GM18858 (cell line): ENCODE measurements at regions not wholly inside any gene's neighbourhood (a gene's known extent, or its start where the extent isn't known, plus 50 kb on each side); places are given as distances from the start of the nearest gene placed in this dataset.
"Not testable (repeated sequence)": the region's sequence is repeated elsewhere in the genome, so short reads cannot be mapped to it uniquely, and the experiment has no call there.

ENCODE experiments used
- ATAC-seq: cut with Tn5 transposase; IDR thresholded peaks from one replicate; pipeline ENCODE4 v1.9.1; 2021; ENCODE audit not compliant: unreplicated experiment

- no peak for ATAC-seq
Measured at GRCh38 chr14:48615618-48616017, 940.2 kb upstream of the MDGA2 start.

DNA sequence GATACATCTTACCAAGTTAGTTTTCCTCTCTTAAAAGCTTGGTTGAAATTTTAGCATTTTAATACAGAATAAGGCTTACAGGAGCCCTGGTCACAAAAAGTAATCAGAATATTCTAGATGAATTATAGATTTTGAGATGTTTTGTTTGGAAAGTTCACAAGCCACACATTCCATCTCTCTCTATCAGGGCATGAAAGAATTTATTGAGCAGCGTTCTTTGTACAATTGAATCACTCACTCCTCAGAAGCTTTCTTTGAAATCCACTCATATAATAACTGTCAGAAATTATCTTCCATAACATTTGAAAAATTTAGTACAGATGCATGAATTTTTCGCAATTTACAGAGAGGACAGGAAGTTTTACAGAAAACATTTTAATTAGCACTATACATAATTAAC lies 938.6 kb upstream of the MDGA2 start:
- ATAC-seq = no peak

DNA sequence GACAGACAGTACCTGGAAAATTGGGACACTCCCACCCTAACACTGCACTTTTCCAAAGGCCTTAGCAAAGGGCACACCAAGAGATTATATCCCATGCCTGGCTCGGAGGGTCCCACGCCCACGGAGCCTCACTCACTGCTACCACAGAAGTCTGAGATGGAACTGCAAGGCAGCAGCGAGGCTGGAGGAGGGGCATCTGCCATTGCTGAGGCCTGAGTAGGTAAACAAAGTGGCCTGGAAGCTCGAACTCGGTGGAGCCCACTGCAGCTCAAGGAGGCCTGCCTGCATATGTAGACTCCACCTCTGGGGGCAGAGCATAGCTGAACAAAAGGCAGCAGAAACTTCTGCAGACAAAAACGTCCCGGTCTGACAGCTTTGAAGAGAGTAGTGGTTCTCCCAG lies 931.6 kb upstream of the MDGA2 start:
- ATAC-seq = not testable (repeated sequence)

- no peak for ATAC-seq
Measured at GRCh38 chr14:48598458-48598857, 923.1 kb upstream of the MDGA2 start.

DNA sequence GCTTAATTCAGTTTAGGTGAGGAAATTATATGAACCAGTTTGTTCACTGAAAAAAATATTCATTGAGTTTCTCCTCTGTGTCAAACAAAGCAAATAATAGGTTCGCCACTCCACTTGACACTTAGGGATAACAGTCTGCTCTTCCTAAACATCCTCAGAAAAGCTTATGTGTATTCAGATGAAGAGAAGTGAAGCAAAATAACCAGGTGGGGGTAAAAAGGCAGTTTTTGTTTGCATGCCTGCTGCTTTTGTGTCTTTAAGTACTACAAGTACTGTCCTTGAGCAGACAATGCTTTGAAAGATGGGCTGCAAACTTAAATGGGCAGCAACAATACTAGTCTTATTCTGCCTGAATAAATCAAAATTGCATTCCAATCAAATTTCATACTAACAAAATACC lies 910.7 kb upstream of the MDGA2 start:
- no peak for ATAC-seq

- peak; percentile 78 for ATAC-seq
Measured at GRCh38 chr14:48584031-48584430, 908.6 kb upstream of the MDGA2 start.

GRCh38 chr14:48582938-48583337 lies 907.5 kb upstream of the MDGA2 start:
- ATAC-seq = no peak

DNA sequence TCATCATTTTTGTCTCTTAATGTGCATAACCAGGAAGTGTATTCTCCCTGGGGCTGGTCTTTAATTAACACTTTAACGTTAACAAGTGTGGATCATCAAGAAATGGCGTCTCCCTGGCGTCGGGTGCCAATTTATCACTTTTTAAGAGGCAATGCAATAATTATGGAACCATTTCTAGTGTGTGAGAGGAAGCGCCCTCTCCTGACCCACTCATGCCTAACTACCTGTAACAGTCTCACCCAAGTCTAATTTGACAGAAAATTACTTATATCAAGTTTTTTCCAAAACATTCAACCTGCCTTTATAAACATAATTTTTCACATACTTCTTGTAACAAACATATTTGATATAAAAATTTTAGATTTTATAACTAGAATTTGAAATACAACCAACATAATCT lies 905.3 kb upstream of the MDGA2 start:
- ATAC-seq = no peak

DNA sequence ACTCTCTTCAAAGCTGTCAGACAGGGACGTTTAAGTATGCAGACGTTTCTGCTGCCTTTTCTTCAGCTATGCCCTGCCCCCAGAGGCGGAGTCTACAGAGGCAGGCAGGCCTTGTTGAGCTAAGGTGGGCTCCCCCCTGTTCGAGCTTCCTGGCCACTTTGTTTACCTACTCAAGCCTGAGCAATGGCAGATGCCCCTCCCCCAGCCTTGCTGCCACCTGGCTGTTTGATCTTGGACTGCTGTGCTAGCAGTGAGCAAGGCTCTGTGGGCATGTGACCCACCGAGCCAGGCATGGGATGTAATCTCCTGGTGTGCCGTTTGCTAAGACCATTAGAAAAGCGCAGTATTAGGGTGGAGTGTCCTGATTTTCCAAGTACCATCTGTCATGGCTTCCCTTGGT lies 900.4 kb upstream of the MDGA2 start:
- ATAC-seq = no peak

GRCh38 chr14:48568688-48569087 lies 893.3 kb upstream of the MDGA2 start:
- no peak for ATAC-seq

DNA sequence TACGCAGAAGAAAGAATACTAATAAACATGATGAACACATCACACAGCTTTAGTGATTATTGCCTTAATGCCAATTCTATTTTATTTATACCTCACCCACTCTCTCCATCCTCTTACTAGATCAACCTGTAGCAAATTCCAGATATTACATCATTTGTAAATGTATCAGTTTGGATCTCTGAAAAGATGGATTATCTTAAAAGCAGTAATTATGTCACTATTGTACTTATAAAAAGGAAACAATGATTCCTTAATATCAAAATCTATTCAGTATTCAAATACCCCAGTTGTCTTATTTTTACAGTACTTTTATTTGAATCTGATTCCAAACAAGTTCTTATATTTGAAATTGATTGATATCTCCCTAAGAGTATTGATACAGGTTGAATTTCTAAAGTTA lies 892.8 kb upstream of the MDGA2 start:
- no peak for ATAC-seq

DNA sequence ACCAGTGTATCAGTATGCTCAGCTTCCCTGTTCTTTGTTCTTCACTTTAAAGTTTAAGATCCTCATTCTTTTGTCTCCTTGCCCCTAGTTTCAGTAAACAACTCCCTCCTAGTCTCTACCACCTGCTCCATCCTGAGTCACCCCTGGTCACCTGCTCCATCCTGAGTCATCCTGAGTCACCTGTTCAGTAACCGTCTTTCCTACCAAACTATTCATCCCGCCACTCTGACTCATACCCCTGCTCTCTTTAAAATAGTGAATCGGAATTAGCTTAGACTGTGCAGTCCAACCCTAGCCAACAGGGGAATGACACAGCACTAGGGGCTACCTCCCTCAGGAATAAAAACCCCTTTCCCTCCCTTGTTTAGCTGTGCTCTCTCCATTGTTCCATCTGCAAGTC lies 888.1 kb upstream of the MDGA2 start:
- ATAC-seq = no peak

GRCh38 chr14:48561438-48561837 lies 886.0 kb upstream of the MDGA2 start:
- not testable (repeated sequence) for ATAC-seq

DNA sequence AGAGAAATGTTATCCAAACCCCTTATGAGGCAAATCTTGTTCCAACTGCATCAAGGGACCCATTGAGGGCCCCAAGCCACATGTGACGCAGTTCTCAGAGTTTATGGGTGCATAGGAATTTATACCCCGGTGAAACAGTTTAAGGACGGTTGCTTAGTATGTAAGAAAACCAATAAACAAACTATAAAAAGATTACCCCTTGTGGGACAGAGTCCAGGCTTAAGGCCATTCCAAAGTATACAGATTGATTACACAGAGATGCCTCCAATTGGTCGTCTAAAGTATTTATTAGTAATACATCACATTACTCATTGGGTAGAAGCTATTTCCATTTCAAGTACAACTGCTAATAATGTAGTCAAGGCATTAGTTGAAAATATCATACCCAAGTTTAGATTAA lies 885.0 kb upstream of the MDGA2 start:
- no peak for ATAC-seq

DNA sequence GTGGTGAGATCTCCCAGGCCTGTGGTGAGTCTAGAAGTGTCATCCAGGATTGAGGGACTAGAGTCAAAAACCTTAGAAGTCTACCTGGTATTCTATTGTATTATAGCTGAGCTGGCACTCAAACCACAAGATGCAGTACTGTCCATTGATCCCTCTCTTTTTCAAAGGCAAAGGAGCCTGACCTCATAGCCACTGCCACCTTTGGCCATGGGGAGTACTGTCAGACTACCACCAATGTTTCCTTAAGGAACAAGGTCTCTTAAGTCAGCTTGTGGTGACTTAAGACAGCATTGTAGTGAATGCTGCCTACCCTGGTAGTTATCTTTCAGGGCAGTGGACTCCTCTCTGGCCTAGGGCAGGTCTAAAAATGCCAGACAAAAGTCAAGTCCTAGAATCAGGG lies 878.0 kb upstream of the MDGA2 start:
- no peak for ATAC-seq

- no peak for ATAC-seq
Measured at GRCh38 chr14:48546996-48547395, 871.6 kb upstream of the MDGA2 start.

DNA sequence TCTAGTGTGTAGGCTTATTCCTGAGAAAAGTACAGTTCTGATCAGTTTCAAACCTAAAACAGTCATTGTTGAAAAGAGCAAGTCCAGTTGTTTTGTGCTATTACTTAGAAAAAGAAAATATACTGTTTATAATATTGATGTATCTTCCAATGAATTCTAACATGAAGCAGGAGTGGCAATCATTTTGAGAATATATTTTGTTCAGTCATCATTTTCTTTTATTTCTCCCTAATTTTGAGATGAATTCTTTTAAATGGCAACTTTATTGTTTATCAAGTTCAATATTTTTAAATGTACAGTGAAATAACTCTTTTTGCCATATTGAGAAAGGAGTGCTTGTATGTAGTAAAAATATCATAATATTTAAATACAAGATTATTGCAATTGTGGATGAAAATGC lies 862.2 kb upstream of the MDGA2 start:
- no peak for ATAC-seq

GRCh38 chr14:48536318-48536717 lies 860.9 kb upstream of the MDGA2 start:
- no peak for ATAC-seq

GRCh38 chr14:48527832-48528231 lies 852.4 kb upstream of the MDGA2 start:
- ATAC-seq = no peak

- ATAC-seq = no peak
Measured at GRCh38 chr14:48526307-48526706, 850.9 kb upstream of the MDGA2 start.

DNA sequence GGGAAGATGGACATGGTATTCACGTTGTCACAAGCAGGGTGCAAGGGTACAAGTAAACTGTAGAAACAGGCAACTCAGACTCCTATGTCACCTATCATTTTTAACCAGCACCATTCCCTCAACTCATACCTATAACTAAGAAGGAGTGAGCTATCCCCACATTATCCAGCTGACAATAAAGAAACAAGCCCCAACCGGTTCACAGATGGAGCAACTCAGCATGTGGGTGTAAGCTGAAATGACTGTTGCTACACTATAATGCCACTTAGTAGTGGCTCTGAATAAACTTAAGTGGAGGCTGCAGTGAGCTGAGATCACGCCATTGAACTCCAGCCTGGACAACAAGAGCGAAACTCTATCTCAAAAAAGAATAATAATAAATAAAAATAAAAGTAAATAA lies 829.5 kb upstream of the MDGA2 start:
- ATAC-seq = no peak

DNA sequence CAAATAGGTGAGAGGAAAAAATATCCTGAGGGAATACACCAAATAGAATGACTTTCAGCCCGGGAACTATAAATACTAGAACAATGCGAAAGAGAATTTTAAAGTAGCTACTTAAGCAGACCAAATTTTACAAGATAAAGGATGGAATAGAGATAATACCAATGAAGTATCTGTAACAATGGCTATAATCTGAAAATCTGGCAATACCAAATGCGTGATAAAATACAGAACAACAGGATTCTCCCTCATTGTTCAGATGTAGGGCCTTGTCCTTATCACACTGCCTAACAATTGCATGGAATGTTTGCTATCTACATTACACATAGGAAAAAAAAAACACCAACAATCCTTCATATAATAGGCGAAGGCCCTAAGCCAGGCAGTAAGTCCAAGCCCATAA lies 815.4 kb upstream of the MDGA2 start:
- ATAC-seq = no peak

DNA sequence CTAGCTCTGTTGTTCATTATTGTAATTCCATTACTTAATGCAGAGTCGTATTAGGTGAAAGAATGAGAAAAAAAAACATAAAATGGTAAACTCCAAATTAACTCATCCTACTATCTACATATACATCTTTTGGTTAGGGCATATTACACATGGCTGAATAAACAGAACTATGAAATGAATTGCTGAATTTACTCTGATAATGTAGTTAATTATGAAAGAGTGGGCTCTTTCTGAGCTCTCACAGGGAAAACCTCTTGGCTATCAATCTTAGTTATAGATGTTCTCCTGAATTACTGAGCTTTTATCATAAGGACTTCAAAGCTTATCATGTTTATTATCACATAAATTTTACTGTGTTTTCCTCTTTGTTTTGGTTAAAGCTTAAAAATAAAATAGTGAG lies 798.5 kb upstream of the MDGA2 start:
- no peak for ATAC-seq

DNA sequence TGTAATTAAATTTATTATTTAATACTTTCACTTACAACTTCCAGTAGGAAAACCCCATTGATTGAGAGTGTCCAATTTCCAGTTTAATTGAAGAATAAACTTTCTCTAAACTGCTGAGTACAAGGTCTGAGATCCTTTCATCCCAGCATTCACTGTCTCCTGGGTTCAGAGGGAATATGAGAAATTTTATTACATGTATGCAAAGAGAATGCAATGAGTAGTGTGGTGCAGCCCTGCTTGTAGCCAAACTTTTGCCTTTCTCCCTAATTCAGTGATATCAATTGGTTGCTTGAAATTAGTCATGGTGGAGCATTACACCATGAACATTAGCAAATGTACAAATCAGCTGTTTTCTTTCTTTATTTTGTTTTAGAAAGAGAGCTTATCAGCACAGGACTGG lies 780.6 kb upstream of the MDGA2 start:
- no peak for ATAC-seq
